ENCODE measurements at regions not wholly inside any gene's neighbourhood (a gene's known extent, or its start where the extent isn't known, plus 50 kb on each side); places are given as distances from the start of the nearest gene placed in this dataset.

GRCh38 chr15:35871282-35871681, 325.3 kb upstream of the DPH6 start:
- POLR2A ChIA-PET, result no interaction called here

GRCh38 chr15:35871812-35872211, 325.8 kb upstream of the DPH6 start:
- Histone ChIP-seq H3K4me3 (ENCODE audit: low read depth, low read length) (no peak overlapping the region), H3K9me3 (ENCODE audit: control insufficient read depth, insufficient read depth, low read depth, low read length) (no peaks in the 10 kb centered on the region), H3K36me3 (ENCODE audit: control insufficient read depth in 2 of 2, insufficient read depth in 1 of 2, low read length in 2 of 2) (no peaks in the 10 kb centered on the region), H3K4me1 (ENCODE audit: control insufficient read depth, insufficient read depth, low read length) (no peaks in the 10 kb centered on the region; the same call in 1 of the 2 replicates), H3K27ac (ENCODE audit: extremely low read depth, low read depth, low read length) (no peak overlapping the region)
- ChIA-PET POLR2A (no interaction called here), CTCF (no interaction called here)
- no peak for TF ChIP-seq ZNF266 (tag by site-specific recombination; IDR thresholded peaks at IDR 0.05; ENCODE audit: low read depth)

More at GRCh38 chr15:35871282-35871681, 325.3 kb upstream of the DPH6 start:
- TF ChIP-seq ZNF2 (tag by site-specific recombination; IDR thresholded peaks at IDR 0.05) (no peak), KLF16 (tag by site-specific recombination; IDR thresholded peaks at IDR 0.05) (no peak), ZNF48 (tag by site-specific recombination; IDR thresholded peaks at IDR 0.05) (no peak), ZNF768 (tag by site-specific recombination; IDR thresholded peaks at IDR 0.05) (no peak), ZNF426 (tag by site-specific recombination; IDR thresholded peaks at IDR 0.05) (no peak), ZNF433 (tag by site-specific recombination; IDR thresholded peaks at IDR 0.05; ENCODE audit: low read depth) (no peak)
- H3K36me3 ChIP-seq (ENCODE audit: control insufficient read depth in 2 of 2, insufficient read depth in 1 of 2, low read length in 2 of 2), result no peaks in the 10 kb centered on the region
- H3K4me3 ChIP-seq (ENCODE audit: low read depth, low read length), result no peak overlapping the region
- H3K4me1 ChIP-seq (ENCODE audit: control insufficient read depth, insufficient read depth, low read length), result no peaks in the 10 kb centered on the region; the same call in 1 of the 2 replicates
- H3K27ac ChIP-seq (ENCODE audit: extremely low read depth, low read depth, low read length), result no peak overlapping the region
- no peaks in the 10 kb centered on the region for H3K9me3 ChIP-seq (ENCODE audit: control insufficient read depth, insufficient read depth, low read depth, low read length)
- CTCF ChIA-PET, result interaction anchor here (0.6 kb wide), 1 partner anchor 94 kb away, joined by 3 read pairs; no protein-coding TSS in a partner anchor

GRCh38 chr15:35872577-35872976, 326.6 kb upstream of the DPH6 start:
- Histone ChIP-seq H3K27ac (ENCODE audit: extremely low read depth, low read depth, low read length) (no peak overlapping the region), H3K9me3 (ENCODE audit: control insufficient read depth, insufficient read depth, low read depth, low read length) (no peaks in the 10 kb centered on the region), H3K36me3 (ENCODE audit: control insufficient read depth in 2 of 2, insufficient read depth in 1 of 2, low read length in 2 of 2) (no peaks in the 10 kb centered on the region), H3K4me1 (ENCODE audit: control insufficient read depth, insufficient read depth, low read length) (no peaks in the 10 kb centered on the region; the same call in 1 of the 2 replicates), H3K4me3 (ENCODE audit: low read depth, low read length) (no peak overlapping the region)
- TF ChIP-seq ZNF138 (tag by site-specific recombination; IDR thresholded peaks at IDR 0.05; ENCODE audit: borderline replicate concordance) (no peak), PRDM6 (tag by site-specific recombination; IDR thresholded peaks at IDR 0.05) (no peak), KLF8 (tag by site-specific recombination; IDR thresholded peaks at IDR 0.05) (no peak), ZNF214 (tag by site-specific recombination; IDR thresholded peaks at IDR 0.05; ENCODE audit: borderline replicate concordance) (no peak), ZNF701 (tag by site-specific recombination; IDR thresholded peaks at IDR 0.05) (no peak), ZNF223 (tag by site-specific recombination; IDR thresholded peaks at IDR 0.05) (no peak), SCRT2 (tag by site-specific recombination; IDR thresholded peaks at IDR 0.05) (no peak), ZNF121 (tag by site-specific recombination; IDR thresholded peaks at IDR 0.05) (no peak), ZNF23 (tag by site-specific recombination; IDR thresholded peaks at IDR 0.05; ENCODE audit: borderline replicate concordance) (no peak), ZNF140 (tag by site-specific recombination; IDR thresholded peaks at IDR 0.05) (no peak), OVOL3 (tag by site-specific recombination; IDR thresholded peaks at IDR 0.05) (no peak), ZSCAN16 (tag by site-specific recombination; IDR thresholded peaks at IDR 0.05) (no peak), ZNF76 (tag by site-specific recombination; IDR thresholded peaks at IDR 0.05; ENCODE audit: borderline replicate concordance, low read depth) (no peak), KLF7 (tag by site-specific recombination; IDR thresholded peaks at IDR 0.05; ENCODE audit: borderline replicate concordance) (no peak), ZNF48 (tag by site-specific recombination; IDR thresholded peaks at IDR 0.05) (no peak), ZNF184 (tag by site-specific recombination; IDR thresholded peaks at IDR 0.05) (no peak)
- ChIA-PET POLR2A (no interaction called here), CTCF (no interaction called here)

Data from HEK293 (cell line).